ENCODE measurements at regions not wholly inside any gene's neighbourhood (a gene's known extent, or its start where the extent isn't known, plus 50 kb on each side); places are given as distances from the start of the nearest gene placed in this dataset.

GRCh38 chr5:159832073-159832472 lies 84.2 kb upstream of the ADRA1B start (continued):
- no peak for TF ChIP-seq REST (IDR thresholded peaks at IDR 0.05; ENCODE audit: borderline replicate concordance)
- no peak for TF ChIP-seq REST (CRISPR knock-in tag; IDR thresholded peaks at IDR 0.05; ENCODE audit: low read depth)
- no peak for TF ChIP-seq ZFPM2 (CRISPR knock-in tag; IDR thresholded peaks at IDR 0.05)
- no peak for TF ChIP-seq NFIX (CRISPR knock-in tag; IDR thresholded peaks at IDR 0.05; ENCODE audit: low read depth)
- TF ChIP-seq BMI1 (IDR thresholded peaks at IDR 0.05; ENCODE audit: low read length) = no peak
- TF ChIP-seq LEF1 (IDR thresholded peaks at IDR 0.05) = no peak
